ENCODE measurements at regions not wholly inside any gene's neighbourhood (a gene's known extent, or its start where the extent isn't known, plus 50 kb on each side); places are given as distances from the start of the nearest gene placed in this dataset.

DNA sequence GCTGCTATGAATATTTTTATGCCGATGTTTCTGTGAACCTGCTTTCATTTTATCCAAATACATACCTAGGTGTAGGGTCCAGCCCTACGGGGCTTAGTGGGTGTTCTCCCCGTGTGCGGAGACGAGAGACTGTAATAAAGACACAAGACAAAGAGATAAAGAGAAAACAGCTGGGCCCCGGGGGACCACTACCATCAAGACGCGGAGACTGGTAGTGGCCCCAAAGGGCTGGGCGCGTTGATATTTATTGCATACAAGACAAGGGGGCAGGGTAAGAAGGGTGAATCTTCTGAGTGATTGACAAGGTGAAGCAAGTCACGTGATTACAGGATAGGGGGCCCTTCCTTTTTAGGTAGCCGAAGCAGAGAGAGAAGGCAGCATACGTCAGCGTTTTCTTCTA lies 920.1 kb downstream of the BRD1 start:
- in situ Hi-C loops (cut with HindIII; ENCODE audit: low pct_unique_long_range_greater_than_20kb, low sequenced_read_pairs), result no loop called here
- no peak for DNase-seq (ENCODE audit: low read depth in 1 of 2, low spot score in 1 of 2)
- no peak for TF ChIP-seq JUND (IDR thresholded peaks at IDR 0.05; ENCODE audit: low read depth)

DNA sequence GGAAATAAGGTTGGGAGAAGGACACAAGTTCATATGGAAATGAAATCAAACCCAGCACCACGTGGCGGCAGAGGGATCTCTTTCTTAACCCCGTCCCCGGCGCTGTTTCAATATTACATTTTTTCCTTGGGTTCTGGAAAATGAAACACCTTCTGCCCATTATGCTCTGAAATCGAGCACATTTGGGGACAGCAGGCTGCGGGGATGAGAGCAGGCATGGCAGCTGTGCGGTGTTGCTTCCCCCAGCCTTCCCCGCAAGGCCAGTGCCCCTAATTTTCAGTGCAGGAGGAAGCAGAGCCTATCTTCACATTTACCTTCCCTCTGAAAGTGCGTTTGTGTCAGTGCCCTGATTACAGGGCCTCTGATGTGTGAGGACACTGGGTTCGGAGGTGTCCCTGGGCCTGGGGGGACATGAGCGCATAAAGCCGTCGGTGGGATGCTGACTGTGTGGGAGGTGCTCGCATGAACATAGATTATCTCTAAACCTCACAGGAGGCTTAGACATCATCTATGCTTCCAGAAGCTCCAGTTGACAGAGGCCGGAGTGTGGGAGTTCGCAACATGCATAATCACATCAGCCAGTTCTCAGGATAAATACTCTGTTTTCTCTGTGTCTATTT lies 921.3 kb downstream of the BRD1 start:
- no peak for DNase-seq (ENCODE audit: low read depth in 1 of 2, low spot score in 1 of 2)
- no peak for TF ChIP-seq JUND (IDR thresholded peaks at IDR 0.05; ENCODE audit: low read depth)
- in situ Hi-C loops (cut with HindIII; ENCODE audit: low pct_unique_long_range_greater_than_20kb, low sequenced_read_pairs), result no loop called here

- no peak for DNase-seq (ENCODE audit: low read depth in 1 of 2, low spot score in 1 of 2)
- no peak for TF ChIP-seq JUND (IDR thresholded peaks at IDR 0.05; ENCODE audit: low read depth)
- in situ Hi-C loops (cut with HindIII; ENCODE audit: low pct_unique_long_range_greater_than_20kb, low sequenced_read_pairs), result no loop called here
These were observed 922.3 kb downstream of the BRD1 start for GRCh38 chr22:48905206-48905975.

GRCh38 chr22:48902983-48903650 lies 924.6 kb downstream of the BRD1 start:
- no peak for DNase-seq (ENCODE audit: low read depth in 1 of 2, low spot score in 1 of 2)
- in situ Hi-C loops (cut with HindIII; ENCODE audit: low pct_unique_long_range_greater_than_20kb, low sequenced_read_pairs), result no loop called here
- no peak for TF ChIP-seq JUND (IDR thresholded peaks at IDR 0.05; ENCODE audit: low read depth)

- DNase-seq (ENCODE audit: low read depth in 1 of 2, low spot score in 1 of 2), result no peak
- no peak for TF ChIP-seq JUND (IDR thresholded peaks at IDR 0.05; ENCODE audit: low read depth)
- in situ Hi-C loops (cut with HindIII; ENCODE audit: low pct_unique_long_range_greater_than_20kb, low sequenced_read_pairs), result no loop called here
These were observed 925.4 kb downstream of the BRD1 start for GRCh38 chr22:48902001-48902869.

DNA sequence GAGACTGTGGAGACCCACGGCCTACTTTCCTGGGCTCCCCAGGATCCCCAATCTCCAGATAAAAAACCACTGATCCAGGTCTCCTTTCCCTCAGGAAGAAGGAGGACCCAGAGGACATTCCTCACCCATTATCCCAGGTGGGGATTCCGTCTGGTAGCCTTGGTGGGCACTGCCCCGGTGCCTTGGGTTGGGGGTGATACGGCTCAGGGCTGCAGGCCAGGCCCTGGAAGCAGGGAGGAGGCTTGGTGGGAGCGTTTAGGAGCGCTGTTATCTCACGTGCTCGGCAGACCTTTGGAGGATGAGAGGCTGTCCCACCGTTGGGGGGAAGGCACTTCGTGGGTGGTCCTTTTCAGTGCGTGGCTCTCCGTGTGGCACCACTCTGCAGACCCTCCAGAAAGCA lies 926.3 kb downstream of the BRD1 start:
- TF ChIP-seq JUND (IDR thresholded peaks at IDR 0.05; ENCODE audit: low read depth), result no peak
- no peak for DNase-seq (ENCODE audit: low read depth in 1 of 2, low spot score in 1 of 2)

DNA sequence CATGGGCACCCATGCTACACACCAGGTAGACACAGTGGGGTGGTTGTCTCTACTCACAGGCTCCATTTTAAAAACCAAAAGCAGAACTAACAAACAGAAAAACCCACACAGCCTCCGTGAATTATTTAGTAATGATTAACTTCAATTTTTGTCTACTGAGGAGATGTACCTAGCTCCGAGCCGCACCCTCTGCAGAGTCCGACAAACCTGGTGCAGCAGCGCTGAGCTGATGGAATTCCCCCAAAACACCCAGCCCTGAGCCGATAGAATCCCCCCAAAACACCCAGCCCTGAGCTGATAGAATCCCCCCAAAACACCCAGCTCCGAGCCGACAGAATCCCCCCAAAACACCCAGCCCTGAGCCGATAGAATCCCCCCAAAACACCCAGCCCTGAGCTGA lies 927.0 kb downstream of the BRD1 start:
- in situ Hi-C loops (cut with HindIII; ENCODE audit: low pct_unique_long_range_greater_than_20kb, low sequenced_read_pairs), result no loop called here
- DNase-seq (ENCODE audit: low read depth in 1 of 2, low spot score in 1 of 2), result no peak
- TF ChIP-seq JUND (IDR thresholded peaks at IDR 0.05; ENCODE audit: low read depth), result no peak

More for the DNA sequence above, 926.3 kb downstream of the BRD1 start:
- in situ Hi-C loops (cut with HindIII; ENCODE audit: low pct_unique_long_range_greater_than_20kb, low sequenced_read_pairs), result no loop called here

DNA sequence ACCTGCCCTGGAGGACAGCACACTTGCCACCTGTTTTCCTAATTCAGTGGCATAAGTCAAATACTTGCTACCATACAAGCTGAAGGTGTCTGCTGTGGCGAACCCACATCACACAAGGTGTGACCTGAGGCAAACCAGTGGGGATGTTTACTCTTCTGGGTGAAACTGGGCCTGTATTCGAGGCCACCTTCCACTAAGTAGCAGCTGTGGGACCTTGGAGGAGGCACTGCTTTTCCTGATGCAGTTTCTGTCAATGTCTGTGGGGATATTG lies 927.4 kb downstream of the BRD1 start:
- TF ChIP-seq JUND (IDR thresholded peaks at IDR 0.05; ENCODE audit: low read depth), result no peak
- no peak for DNase-seq (ENCODE audit: low read depth in 1 of 2, low spot score in 1 of 2)

GRCh38 chr22:48899523-48900326 lies 927.9 kb downstream of the BRD1 start:
- TF ChIP-seq JUND (IDR thresholded peaks at IDR 0.05; ENCODE audit: low read depth), result no peak
- no peak for DNase-seq (ENCODE audit: low read depth in 1 of 2, low spot score in 1 of 2)
- in situ Hi-C loops (cut with HindIII; ENCODE audit: low pct_unique_long_range_greater_than_20kb, low sequenced_read_pairs), result no loop called here

More for the DNA sequence above, 927.4 kb downstream of the BRD1 start:
- in situ Hi-C loops (cut with HindIII; ENCODE audit: low pct_unique_long_range_greater_than_20kb, low sequenced_read_pairs), result no loop called here

- TF ChIP-seq JUND (IDR thresholded peaks at IDR 0.05; ENCODE audit: low read depth), result no peak
- in situ Hi-C loops (cut with HindIII; ENCODE audit: low pct_unique_long_range_greater_than_20kb, low sequenced_read_pairs), result no loop called here
- DNase-seq (ENCODE audit: low read depth in 1 of 2, low spot score in 1 of 2), result no peak
These were observed 929.0 kb downstream of the BRD1 start for GRCh38 chr22:48898524-48899250.

DNA sequence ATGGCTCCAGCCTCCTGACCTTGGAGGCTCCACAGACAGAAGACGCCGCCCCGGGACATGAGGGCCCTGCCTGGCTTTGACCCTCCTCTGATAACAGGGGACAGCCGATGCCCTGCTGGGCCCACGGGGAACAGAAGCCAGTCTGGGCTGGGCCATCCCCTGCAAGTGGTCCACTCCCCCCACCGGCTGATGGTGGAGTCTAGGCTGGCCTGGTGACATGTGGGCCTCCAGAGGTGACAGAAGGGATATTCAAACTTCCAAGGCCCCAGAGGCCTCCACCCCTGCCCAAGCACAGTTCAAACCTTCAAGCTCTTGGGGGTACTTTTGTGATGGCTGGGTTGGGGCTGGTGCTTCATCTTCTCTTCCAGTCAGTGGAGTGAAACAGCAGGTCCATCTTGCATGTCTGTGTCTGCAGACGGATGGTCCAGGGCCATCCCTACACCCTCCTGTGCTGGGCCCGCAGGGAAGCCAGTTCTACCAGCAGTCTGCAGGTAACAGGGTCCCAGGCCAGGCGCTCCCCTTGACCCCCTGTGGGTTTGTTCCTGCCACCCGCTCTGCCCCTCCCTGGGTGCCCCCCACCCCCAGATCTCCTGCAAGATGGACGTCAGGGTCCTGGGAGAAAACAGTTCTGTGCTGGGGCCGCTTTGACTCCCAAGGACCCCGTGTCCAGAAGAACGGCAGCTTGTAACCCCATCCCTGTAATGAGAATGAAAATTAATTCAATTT lies 929.9 kb downstream of the BRD1 start:
- in situ Hi-C loops (cut with HindIII; ENCODE audit: low pct_unique_long_range_greater_than_20kb, low sequenced_read_pairs), result no loop called here
- no peak for TF ChIP-seq JUND (IDR thresholded peaks at IDR 0.05; ENCODE audit: low read depth)
- no peak for DNase-seq (ENCODE audit: low read depth in 1 of 2, low spot score in 1 of 2)
